ENCODE measurements at regions not wholly inside any gene's neighbourhood (a gene's known extent, or its start where the extent isn't known, plus 50 kb on each side); places are given as distances from the start of the nearest gene placed in this dataset.

- H3K27ac ChIP-seq (ENCODE audit: low read depth, low read length): peak overlapping the region; percentile 49
- H3K9ac ChIP-seq (ENCODE audit: low read depth in 1 of 3, low read length in 3 of 3): no peak overlapping the region
- H3K36me3 ChIP-seq (ENCODE audit: control insufficient read depth in 3 of 3, insufficient read depth in 3 of 3, low read length in 3 of 3): no peaks in the 10 kb centered on the region
- peaks cover 0 to 5% (median 0%) of the 10 kb centered on the region in 3 donors for H3K4me1 ChIP-seq (ENCODE audit: control insufficient read depth in 3 of 3, insufficient read depth in 3 of 3, low read length in 3 of 3)
- no peak overlapping the region for H3K4me3 ChIP-seq (ENCODE audit: low read length in 3 of 3)
- no peaks in the 10 kb centered on the region for H3K9me3 ChIP-seq (ENCODE audit: control insufficient read depth in 3 of 3, low read length in 3 of 3)
- no peaks in the 10 kb centered on the region for H3K27me3 ChIP-seq (ENCODE audit: control insufficient read depth in 3 of 3, insufficient read depth in 3 of 3, low read length in 3 of 3)
Observed at GRCh38 chr4:26151615-26152014, 169.2 kb upstream of the RBPJ start.

DNA sequence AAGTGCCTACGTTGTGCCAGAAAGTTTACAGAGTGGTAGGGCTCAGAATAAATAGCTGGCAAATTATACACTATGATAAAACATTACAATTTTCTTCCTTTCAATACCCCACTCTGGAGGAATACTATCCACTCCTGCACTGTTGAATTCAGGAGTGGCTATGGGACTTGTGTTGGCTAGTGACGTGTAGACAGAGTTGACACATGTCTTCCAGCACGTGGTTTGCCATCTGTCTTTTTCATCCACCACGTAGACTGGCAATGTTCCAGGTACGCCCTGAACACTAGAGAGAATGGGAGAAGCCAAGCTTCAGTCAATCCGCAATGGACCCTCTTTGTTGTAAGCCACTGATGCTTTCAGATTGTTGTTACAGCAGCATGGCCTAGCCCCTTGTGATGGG is 168.8 kb upstream of the RBPJ start:
- H3K4me3 ChIP-seq (ENCODE audit: low read length in 3 of 3): no peak overlapping the region
- H3K27me3 ChIP-seq (ENCODE audit: control insufficient read depth in 3 of 3, insufficient read depth in 3 of 3, low read length in 3 of 3): no peaks in the 10 kb centered on the region
- H3K4me1 ChIP-seq (ENCODE audit: control insufficient read depth in 3 of 3, insufficient read depth in 3 of 3, low read length in 3 of 3): peaks cover 0 to 5% (median 0%) of the 10 kb centered on the region in 3 donors
- H3K9ac ChIP-seq (ENCODE audit: low read depth in 1 of 3, low read length in 3 of 3): no peak overlapping the region
- no peak overlapping the region for H3K27ac ChIP-seq (ENCODE audit: low read depth, low read length)
- no peaks in the 10 kb centered on the region for H3K9me3 ChIP-seq (ENCODE audit: control insufficient read depth in 3 of 3, low read length in 3 of 3)
- H3K36me3 ChIP-seq (ENCODE audit: control insufficient read depth in 3 of 3, insufficient read depth in 3 of 3, low read length in 3 of 3): no peaks in the 10 kb centered on the region

GRCh38 chr4:26157541-26157940 is 163.3 kb upstream of the RBPJ start:
- H3K9ac ChIP-seq (ENCODE audit: low read depth in 1 of 3, low read length in 3 of 3): no peak overlapping the region
- no peaks in the 10 kb centered on the region for H3K4me1 ChIP-seq (ENCODE audit: control insufficient read depth in 3 of 3, insufficient read depth in 3 of 3, low read length in 3 of 3)
- no peaks in the 10 kb centered on the region for H3K9me3 ChIP-seq (ENCODE audit: control insufficient read depth in 3 of 3, low read length in 3 of 3)

GRCh38 chr4:26160591-26160990 is 160.2 kb upstream of the RBPJ start:
- H3K9ac ChIP-seq (ENCODE audit: low read depth in 1 of 3, low read length in 3 of 3): no peak overlapping the region
- no peaks in the 10 kb centered on the region for H3K36me3 ChIP-seq (ENCODE audit: control insufficient read depth in 3 of 3, insufficient read depth in 3 of 3, low read length in 3 of 3)
- H3K27ac ChIP-seq (ENCODE audit: low read depth, low read length): no peak overlapping the region
- H3K9me3 ChIP-seq (ENCODE audit: control insufficient read depth in 3 of 3, low read length in 3 of 3): no peaks in the 10 kb centered on the region
- no peak overlapping the region for H3K4me3 ChIP-seq (ENCODE audit: low read length in 3 of 3)
- no peaks in the 10 kb centered on the region for H3K4me1 ChIP-seq (ENCODE audit: control insufficient read depth in 3 of 3, insufficient read depth in 3 of 3, low read length in 3 of 3)
- H3K27me3 ChIP-seq (ENCODE audit: control insufficient read depth in 3 of 3, insufficient read depth in 3 of 3, low read length in 3 of 3): no peaks in the 10 kb centered on the region

More at GRCh38 chr4:26157541-26157940, 163.3 kb upstream of the RBPJ start:
- no peaks in the 10 kb centered on the region for H3K27me3 ChIP-seq (ENCODE audit: control insufficient read depth in 3 of 3, insufficient read depth in 3 of 3, low read length in 3 of 3)
- no peaks in the 10 kb centered on the region for H3K36me3 ChIP-seq (ENCODE audit: control insufficient read depth in 3 of 3, insufficient read depth in 3 of 3, low read length in 3 of 3)
- no peak overlapping the region for H3K4me3 ChIP-seq (ENCODE audit: low read length in 3 of 3)
- H3K27ac ChIP-seq (ENCODE audit: low read depth, low read length): no peak overlapping the region

DNA sequence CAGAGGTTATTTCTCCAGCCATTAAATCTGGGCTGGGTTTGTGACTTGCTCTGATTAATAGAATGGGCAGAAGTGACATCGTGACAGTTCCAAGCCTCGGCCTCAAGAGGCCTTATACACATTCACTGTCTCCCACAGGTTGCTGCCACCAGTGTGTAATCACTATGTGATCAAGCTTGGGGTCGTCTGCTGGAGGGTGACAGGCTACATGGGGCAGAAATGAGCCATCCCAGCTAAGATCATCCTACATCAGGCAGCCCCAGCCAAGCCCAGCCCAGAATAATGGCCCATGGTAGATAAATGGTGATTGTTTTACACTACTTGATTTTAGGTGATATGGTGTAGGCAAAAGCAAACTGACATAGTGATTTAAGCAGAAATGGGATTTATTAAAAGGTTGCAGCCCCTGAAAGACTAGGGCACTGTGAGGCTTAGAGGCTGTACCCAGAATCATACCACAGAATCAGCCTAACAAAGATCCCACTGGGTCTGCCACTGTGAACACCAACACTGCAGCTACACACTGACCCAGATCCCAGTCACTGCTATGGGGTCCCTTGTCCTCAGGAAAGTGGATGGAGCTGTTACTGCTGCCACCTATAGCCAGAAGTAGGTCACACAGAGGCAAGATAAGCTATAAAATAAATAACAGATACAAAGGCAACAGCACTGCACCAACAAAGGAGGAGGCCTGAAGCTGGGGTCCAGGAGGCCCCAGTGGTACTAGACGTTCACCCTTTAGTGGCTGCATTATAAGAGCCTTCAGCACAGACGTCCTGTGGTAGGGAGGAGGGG is 159.6 kb upstream of the RBPJ start:
- Histone ChIP-seq H3K27ac (ENCODE audit: low read depth, low read length) (no peak overlapping the region), H3K9ac (ENCODE audit: low read depth in 1 of 3, low read length in 3 of 3) (no peak overlapping the region), H3K27me3 (ENCODE audit: control insufficient read depth in 3 of 3, insufficient read depth in 3 of 3, low read length in 3 of 3) (no peaks in the 10 kb centered on the region), H3K4me1 (ENCODE audit: control insufficient read depth in 3 of 3, insufficient read depth in 3 of 3, low read length in 3 of 3) (no peaks in the 10 kb centered on the region), H3K36me3 (ENCODE audit: control insufficient read depth in 3 of 3, insufficient read depth in 3 of 3, low read length in 3 of 3) (no peaks in the 10 kb centered on the region), H3K9me3 (ENCODE audit: control insufficient read depth in 3 of 3, low read length in 3 of 3) (no peaks in the 10 kb centered on the region), H3K4me3 (ENCODE audit: low read length in 3 of 3) (no peak overlapping the region)

DNA sequence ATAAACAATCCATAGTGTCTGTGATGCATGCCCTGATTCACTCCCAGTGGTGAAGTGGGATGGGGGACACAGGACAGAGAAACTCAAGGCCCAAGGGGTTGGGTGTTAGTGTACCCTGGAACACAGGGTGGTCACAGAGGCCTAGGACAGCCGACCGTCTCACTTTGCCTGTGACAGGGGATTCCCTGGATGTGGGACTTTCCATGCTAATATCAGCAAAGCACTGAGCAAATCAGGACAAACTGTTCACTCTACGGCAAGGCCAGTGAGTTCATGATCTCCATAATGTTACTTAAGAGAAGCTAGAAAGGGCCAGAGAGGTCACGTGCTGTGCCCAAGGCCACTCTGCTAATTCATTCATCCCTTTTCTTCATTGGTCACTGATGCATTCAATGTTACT is 158.7 kb upstream of the RBPJ start:
- Histone ChIP-seq H3K36me3 (ENCODE audit: control insufficient read depth in 3 of 3, insufficient read depth in 3 of 3, low read length in 3 of 3) (no peaks in the 10 kb centered on the region), H3K27ac (ENCODE audit: low read depth, low read length) (no peak overlapping the region), H3K4me3 (ENCODE audit: low read length in 3 of 3) (no peak overlapping the region), H3K27me3 (ENCODE audit: control insufficient read depth in 3 of 3, insufficient read depth in 3 of 3, low read length in 3 of 3) (no peaks in the 10 kb centered on the region), H3K9ac (ENCODE audit: low read depth in 1 of 3, low read length in 3 of 3) (no peak overlapping the region), H3K9me3 (ENCODE audit: control insufficient read depth in 3 of 3, low read length in 3 of 3) (no peaks in the 10 kb centered on the region), H3K4me1 (ENCODE audit: control insufficient read depth in 3 of 3, insufficient read depth in 3 of 3, low read length in 3 of 3) (no peaks in the 10 kb centered on the region)

DNA sequence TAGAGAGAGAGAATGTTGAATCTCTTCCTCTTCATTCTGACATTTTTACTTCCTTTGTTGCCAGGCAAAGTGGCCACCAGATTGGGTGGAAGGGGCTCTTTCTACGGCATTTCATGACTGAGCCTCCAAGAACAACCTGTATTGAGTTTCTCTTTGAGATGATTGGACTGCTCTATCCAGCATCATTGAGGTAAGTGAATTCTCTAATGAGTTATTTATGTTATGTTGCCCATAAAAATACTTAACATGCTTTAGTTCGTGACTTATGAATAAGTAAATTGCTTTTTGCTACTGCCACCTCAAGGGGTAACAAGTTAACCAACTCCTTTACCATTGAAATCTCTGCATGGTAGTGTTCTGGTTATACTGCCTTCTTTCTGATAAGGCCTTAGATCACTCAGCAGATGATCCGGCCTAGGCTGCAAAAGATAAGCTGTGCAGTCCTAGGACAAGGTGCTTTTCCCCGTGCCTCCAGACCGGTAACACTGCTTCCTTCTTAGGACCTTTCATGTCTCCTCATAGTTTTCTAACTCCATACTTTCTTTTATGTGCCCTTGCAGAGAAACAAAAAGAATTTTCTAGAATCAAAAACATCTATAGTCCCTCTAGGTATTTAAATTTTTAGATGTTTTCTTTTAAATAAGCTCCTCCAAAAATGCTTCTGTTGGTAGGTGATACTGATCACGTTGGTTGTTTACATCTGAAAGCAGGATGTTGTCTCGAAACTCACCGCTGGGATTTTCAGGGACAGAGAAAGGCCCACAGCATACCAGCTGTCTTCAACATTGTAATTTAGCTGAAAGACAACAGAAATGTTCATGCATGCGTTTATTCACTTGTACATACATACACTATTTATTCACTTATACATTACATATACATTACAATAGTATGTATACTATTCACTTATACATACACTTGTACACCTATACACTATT is 157.1 kb upstream of the RBPJ start:
- H3K4me3 ChIP-seq (ENCODE audit: low read length in 3 of 3): peak overlapping the region in 1 of 3 donors; percentile 30
- H3K27ac ChIP-seq (ENCODE audit: low read depth, low read length): no peak overlapping the region
- H3K9me3 ChIP-seq (ENCODE audit: control insufficient read depth in 3 of 3, low read length in 3 of 3): no peaks in the 10 kb centered on the region

DNA sequence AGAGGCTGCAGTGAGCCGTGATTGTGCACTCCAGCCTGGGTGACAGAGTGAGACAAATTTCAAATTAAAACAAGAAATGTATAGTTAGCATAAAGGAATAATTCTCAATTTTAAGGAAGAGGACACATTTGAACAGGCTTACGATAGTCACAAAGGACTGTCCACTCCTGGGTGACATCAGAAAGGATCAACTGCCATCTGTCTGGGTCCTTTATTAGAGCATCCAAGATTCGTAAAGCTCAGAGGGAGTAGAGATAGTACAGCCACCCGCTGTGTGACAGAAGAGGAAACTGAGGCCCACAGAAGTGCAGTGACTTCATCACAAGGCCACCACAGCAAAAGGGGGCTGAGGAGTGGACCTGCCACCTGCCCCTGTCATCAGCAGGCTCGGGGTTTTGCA is 149.3 kb upstream of the RBPJ start:
- Histone ChIP-seq H3K27me3 (ENCODE audit: control insufficient read depth in 3 of 3, insufficient read depth in 3 of 3, low read length in 3 of 3) (peaks cover 0 to 7% (median 0%) of the 10 kb centered on the region in 3 donors), H3K9ac (ENCODE audit: low read depth in 1 of 3, low read length in 3 of 3) (no peak overlapping the region), H3K4me1 (ENCODE audit: control insufficient read depth in 3 of 3, insufficient read depth in 3 of 3, low read length in 3 of 3) (peaks cover 0 to 7% (median 5%) of the 10 kb centered on the region in 3 donors), H3K4me3 (ENCODE audit: low read length in 3 of 3) (no peak overlapping the region), H3K27ac (ENCODE audit: low read depth, low read length) (no peak overlapping the region), H3K9me3 (ENCODE audit: control insufficient read depth in 3 of 3, low read length in 3 of 3) (no peaks in the 10 kb centered on the region), H3K36me3 (ENCODE audit: control insufficient read depth in 3 of 3, insufficient read depth in 3 of 3, low read length in 3 of 3) (no peaks in the 10 kb centered on the region)

More for the DNA sequence above, 157.1 kb upstream of the RBPJ start:
- no peaks in the 10 kb centered on the region for H3K36me3 ChIP-seq (ENCODE audit: control insufficient read depth in 3 of 3, insufficient read depth in 3 of 3, low read length in 3 of 3)
- no peaks in the 10 kb centered on the region for H3K27me3 ChIP-seq (ENCODE audit: control insufficient read depth in 3 of 3, insufficient read depth in 3 of 3, low read length in 3 of 3)
- H3K4me1 ChIP-seq (ENCODE audit: control insufficient read depth in 3 of 3, insufficient read depth in 3 of 3, low read length in 3 of 3): no peaks in the 10 kb centered on the region
- no peak overlapping the region for H3K9ac ChIP-seq (ENCODE audit: low read depth in 1 of 3, low read length in 3 of 3)

DNA sequence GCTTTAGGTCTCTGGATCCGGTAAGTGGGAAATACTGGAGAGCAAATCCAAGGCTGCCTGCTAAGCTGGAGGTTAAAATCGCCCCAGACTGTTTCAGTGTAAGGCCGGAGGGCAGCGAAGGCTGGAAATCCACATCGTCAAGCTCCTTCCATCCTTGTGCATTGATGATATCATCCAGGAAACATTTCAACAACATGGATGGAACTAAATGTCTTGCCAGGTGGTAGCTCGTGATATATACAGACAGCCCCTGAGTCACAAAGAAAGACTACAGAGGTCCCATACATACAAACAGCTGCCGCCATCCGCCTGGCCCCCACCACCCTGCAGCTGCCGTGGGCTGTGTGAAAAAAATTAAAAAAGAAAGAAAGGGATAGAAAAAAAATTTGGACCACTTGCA is 148.9 kb upstream of the RBPJ start:
- H3K27me3 ChIP-seq (ENCODE audit: control insufficient read depth in 3 of 3, insufficient read depth in 3 of 3, low read length in 3 of 3): peaks cover 0 to 7% (median 0%) of the 10 kb centered on the region in 3 donors
- no peak overlapping the region for H3K27ac ChIP-seq (ENCODE audit: low read depth, low read length)
- no peak overlapping the region for H3K4me3 ChIP-seq (ENCODE audit: low read length in 3 of 3)
- H3K9me3 ChIP-seq (ENCODE audit: control insufficient read depth in 3 of 3, low read length in 3 of 3): no peaks in the 10 kb centered on the region
- peaks cover 2 to 7% (median 7%) of the 10 kb centered on the region in 3 donors for H3K4me1 ChIP-seq (ENCODE audit: control insufficient read depth in 3 of 3, insufficient read depth in 3 of 3, low read length in 3 of 3)
- no peaks in the 10 kb centered on the region for H3K36me3 ChIP-seq (ENCODE audit: control insufficient read depth in 3 of 3, insufficient read depth in 3 of 3, low read length in 3 of 3)
- no peak overlapping the region for H3K9ac ChIP-seq (ENCODE audit: low read depth in 1 of 3, low read length in 3 of 3)

DNA sequence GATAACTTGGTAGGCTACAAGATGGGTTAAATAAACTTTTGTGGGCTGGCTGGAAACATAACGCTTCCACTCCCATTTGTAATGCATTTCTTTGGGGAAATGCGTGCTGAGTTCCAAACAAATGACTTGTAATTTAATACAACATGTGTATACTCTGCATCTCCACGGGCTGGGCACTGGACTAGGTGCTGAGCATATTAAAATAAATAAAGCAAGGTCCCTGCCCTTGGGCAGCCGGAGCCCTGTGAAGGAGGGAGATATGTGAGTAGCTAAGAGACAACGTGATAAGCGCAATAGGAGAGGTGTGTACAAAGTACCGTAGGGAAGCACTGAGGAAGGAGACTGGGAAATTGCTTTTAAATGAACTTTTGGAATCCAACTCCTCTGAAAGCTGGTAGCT is 147.2 kb upstream of the RBPJ start:
- no peak overlapping the region for H3K27ac ChIP-seq (ENCODE audit: low read depth, low read length)
- no peaks in the 10 kb centered on the region for H3K9me3 ChIP-seq (ENCODE audit: control insufficient read depth in 3 of 3, low read length in 3 of 3)
- no peak overlapping the region for H3K9ac ChIP-seq (ENCODE audit: low read depth in 1 of 3, low read length in 3 of 3)
- peaks cover 2 to 7% (median 7%) of the 10 kb centered on the region in 3 donors for H3K4me1 ChIP-seq (ENCODE audit: control insufficient read depth in 3 of 3, insufficient read depth in 3 of 3, low read length in 3 of 3)
- H3K4me3 ChIP-seq (ENCODE audit: low read length in 3 of 3): no peak overlapping the region
- H3K27me3 ChIP-seq (ENCODE audit: control insufficient read depth in 3 of 3, insufficient read depth in 3 of 3, low read length in 3 of 3): peaks cover 0 to 7% (median 0%) of the 10 kb centered on the region in 3 donors
- no peaks in the 10 kb centered on the region for H3K36me3 ChIP-seq (ENCODE audit: control insufficient read depth in 3 of 3, insufficient read depth in 3 of 3, low read length in 3 of 3)
